Ascending aorta (tissue), 2 donors: ENCODE measurements at regions not wholly inside any gene's neighbourhood (a gene's known extent, or its start where the extent isn't known, plus 50 kb on each side); places are given as distances from the start of the nearest gene placed in this dataset.

Experiments
- DNase-seq, 2 donors: peaks; one replicate each; pipeline ENCODE4 v3.0.0-alpha.2; 2019; ENCODE audit warnings: low spot score in 2 of 2
- H3K27ac ChIP-seq, 2 donors: fragments of 200-600 bp; sonication (generic); one replicate each; pipeline ENCODE4 v1.5.1; 2016 to 2017; ENCODE audit warnings: mild to moderate bottlenecking in 1 of 2
- H3K27me3 ChIP-seq: fragments of 200-600 bp; sonication (generic); one replicate; pipeline ENCODE4 v1.5.1; 2017
- H3K36me3 ChIP-seq, 2 donors: fragments of 200-600 bp; sonication (generic); one replicate each; pipeline ENCODE4 v1.5.1; 2016
- H3K4me1 ChIP-seq, 2 donors: fragments of 200-600 bp; sonication (generic); one replicate each; pipeline ENCODE4 v1.5.1; 2016 to 2017; ENCODE audit warnings: mild to moderate bottlenecking in 1 of 2
- H3K4me3 ChIP-seq, 2 donors: fragments of 200-600 bp; sonication (generic); one replicate each; pipeline ENCODE4 v1.5.1; 2016 to 2017; ENCODE audit warnings: mild to moderate bottlenecking in 1 of 2
- H3K9me3 ChIP-seq, 2 donors: fragments of 200-600 bp; sonication (generic); one replicate each; pipeline ENCODE4 v1.5.1; 2016
- CTCF ChIP-seq, 3 experiments: fragments of 200-600 bp in 2 of 3; fragments of 450-650 bp in 1 of 3; sonication (generic) in 2 of 3; IDR thresholded peaks; one replicate each; pipeline ENCODE4 v1.5.1; 2016 to 2019; ENCODE audit warnings: antibody characterized with exemption in 3 of 3, mild to moderate bottlenecking in 1 of 3, moderate library complexity in 1 of 3
- intact Hi-C: fragments of 100-400 bp; cut with DNase I; formaldehyde crosslinking; loops from one replicate; pipeline ENCODE4 v1.15.1; 2023

DNA sequence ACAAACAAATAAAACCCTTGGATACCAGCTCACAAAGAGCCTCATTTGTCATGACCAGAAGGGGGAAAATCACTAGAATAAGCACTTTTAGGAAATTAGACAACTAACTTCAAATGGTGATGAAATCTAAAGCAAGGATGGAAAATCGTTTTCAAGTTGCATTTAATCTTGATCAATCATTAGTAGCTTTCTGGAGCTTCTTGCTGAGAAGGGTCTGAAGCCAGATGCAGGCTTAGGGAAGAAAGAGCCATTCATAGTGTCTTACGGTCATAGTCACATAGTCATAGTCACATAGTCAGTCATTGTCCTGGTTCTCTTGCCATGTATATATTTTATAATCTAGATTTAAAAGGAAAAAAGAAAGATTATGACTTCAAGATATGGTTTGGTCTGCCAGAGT, 610.5 kb downstream of the ACTL7B start:
- H3K27me3 ChIP-seq: no peaks in the 10 kb centered on the region
- no peak for DNase-seq
- no peaks in the 10 kb centered on the region for H3K4me1 ChIP-seq
- H3K4me3 ChIP-seq: no peak overlapping the region
- intact Hi-C loops: no loop called here
- TF ChIP-seq CTCF (IDR thresholded peaks at IDR 0.05): no peak
- no peak overlapping the region for H3K27ac ChIP-seq
- H3K9me3 ChIP-seq: no peaks in the 10 kb centered on the region
- H3K36me3 ChIP-seq: no peaks in the 10 kb centered on the region

- Histone ChIP-seq H3K27ac (no peak overlapping the region), H3K27me3 (no peaks in the 10 kb centered on the region), H3K9me3 (no peaks in the 10 kb centered on the region), H3K4me1 (no peaks in the 10 kb centered on the region), H3K36me3 (no peaks in the 10 kb centered on the region), H3K4me3 (no peak overlapping the region)
- TF ChIP-seq CTCF (IDR thresholded peaks at IDR 0.05): no peak
- no peak for DNase-seq
- intact Hi-C loops: no loop called here
Observed at GRCh38 chr9:108244686-108245085, 611.1 kb downstream of the ACTL7B start.

- TF ChIP-seq CTCF (IDR thresholded peaks at IDR 0.05): no peak
- Histone ChIP-seq H3K4me1 (no peaks in the 10 kb centered on the region), H3K9me3 (no peaks in the 10 kb centered on the region), H3K27ac (no peak overlapping the region), H3K4me3 (no peak overlapping the region), H3K27me3 (no peaks in the 10 kb centered on the region), H3K36me3 (no peaks in the 10 kb centered on the region)
- intact Hi-C loops: no loop called here
- no peak for DNase-seq
Observed at GRCh38 chr9:108241384-108242073, 614.3 kb downstream of the ACTL7B start.

DNA sequence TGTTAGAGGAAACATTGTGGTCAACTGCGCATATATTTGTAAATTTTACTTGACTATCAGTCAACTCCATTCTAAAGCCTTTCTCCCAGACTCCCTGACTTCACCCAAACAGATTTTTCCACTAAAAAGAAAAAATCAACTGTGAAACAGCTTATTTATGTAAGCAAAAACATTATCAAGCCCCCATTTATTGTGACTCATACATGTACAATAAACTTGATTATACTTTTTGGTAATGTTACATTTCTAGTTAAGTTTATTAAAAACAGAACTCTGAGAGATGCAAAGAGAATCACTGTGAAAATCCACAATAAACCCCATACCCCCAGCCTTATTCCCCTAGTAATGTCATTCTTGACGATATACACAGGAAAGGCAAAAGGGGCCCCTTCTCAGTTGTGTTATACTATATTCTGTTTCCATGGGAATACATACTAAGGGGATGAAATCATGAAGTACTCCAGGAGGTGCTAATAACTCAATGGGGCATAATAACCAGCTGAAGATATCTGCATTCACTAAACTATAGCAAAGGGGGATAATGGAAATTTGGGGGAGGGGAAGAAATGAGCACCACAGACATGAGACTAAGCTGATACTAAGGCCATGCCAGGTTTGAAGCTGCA, 616.0 kb downstream of the ACTL7B start:
- no peaks in the 10 kb centered on the region for H3K4me1 ChIP-seq
- TF ChIP-seq CTCF (IDR thresholded peaks at IDR 0.05): no peak
- H3K36me3 ChIP-seq: no peaks in the 10 kb centered on the region
- no peak for DNase-seq
- no peaks in the 10 kb centered on the region for H3K9me3 ChIP-seq
- H3K27ac ChIP-seq: no peak overlapping the region
- intact Hi-C loops: no loop called here
- no peak overlapping the region for H3K4me3 ChIP-seq
- no peaks in the 10 kb centered on the region for H3K27me3 ChIP-seq

DNA sequence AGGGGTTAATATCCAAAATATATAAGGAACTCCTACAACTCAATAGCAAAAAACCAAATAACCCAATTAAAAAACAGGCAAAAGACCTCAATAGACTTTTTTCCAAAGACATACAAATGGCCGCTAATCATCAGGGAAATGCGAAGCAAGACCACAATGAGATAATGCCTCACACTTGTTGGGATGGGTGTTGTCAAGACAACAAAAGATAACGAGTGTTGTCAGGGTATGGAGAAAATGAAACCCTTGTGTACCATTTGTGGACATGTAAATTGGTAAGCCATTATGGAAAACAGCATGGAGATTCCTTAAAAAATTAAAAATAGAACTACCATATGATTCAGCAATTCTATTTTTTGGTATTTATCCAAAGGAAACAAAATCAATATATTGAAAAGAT, 620.2 kb downstream of the ACTL7B start:
- no peaks in the 10 kb centered on the region for H3K9me3 ChIP-seq
- no peak for TF ChIP-seq CTCF (IDR thresholded peaks at IDR 0.05)
- no peak overlapping the region for H3K4me3 ChIP-seq
- H3K27me3 ChIP-seq: no peaks in the 10 kb centered on the region
- H3K27ac ChIP-seq: no peak overlapping the region
- no peaks in the 10 kb centered on the region for H3K4me1 ChIP-seq
- DNase-seq: no peak
- intact Hi-C loops: no loop called here
- H3K36me3 ChIP-seq: no peaks in the 10 kb centered on the region
